Parathyroid adenoma (tissue), 2 donors: ENCODE measurements at regions not wholly inside any gene's neighbourhood (a gene's known extent, or its start where the extent isn't known, plus 50 kb on each side); places are given as distances from the start of the nearest gene placed in this dataset.

Experiments
- H2AFZ ChIP-seq: fragments of 300-600 bp; sonication (generic); one replicate; pipeline ENCODE4 v1.7.0; 2017; ENCODE audit warnings: antibody characterized with exemption, mild to moderate bottlenecking
- H3K27ac ChIP-seq: fragments of 300-600 bp; sonication (generic); one replicate; pipeline ENCODE4 v1.7.0; 2017
- H3K27me3 ChIP-seq: fragments of 300-600 bp; sonication (generic); one replicate; pipeline ENCODE4 v1.7.0; 2017; ENCODE audit warnings: low read length; ENCODE audit not compliant: control insufficient read depth, insufficient read depth
- H3K36me3 ChIP-seq: fragments of 300-600 bp; sonication (generic); one replicate; pipeline ENCODE4 v1.7.0; 2017; ENCODE audit warnings: low read length; ENCODE audit not compliant: control insufficient read depth, insufficient read depth
- H3K4me1 ChIP-seq: fragments of 300-600 bp; sonication (generic); one replicate; pipeline ENCODE4 v1.7.0; 2017; ENCODE audit warnings: control low read depth
- H3K4me2 ChIP-seq: fragments of 300-600 bp; sonication (generic); one replicate; pipeline ENCODE4 v1.7.0; 2017; ENCODE audit warnings: low read length
- H3K4me3 ChIP-seq: fragments of 300-600 bp; sonication (generic); one replicate; pipeline ENCODE4 v1.7.0; 2017; ENCODE audit warnings: low read depth, low read length
- H3K79me2 ChIP-seq: fragments of 300-600 bp; sonication (generic); one replicate; pipeline ENCODE4 v1.7.0; 2017; ENCODE audit warnings: control low read depth
- H3K9ac ChIP-seq: fragments of 300-600 bp; sonication (generic); one replicate; pipeline ENCODE4 v1.7.0; 2017; ENCODE audit warnings: mild to moderate bottlenecking
- H3K9me3 ChIP-seq: fragments of 300-600 bp; sonication (generic); one replicate; pipeline ENCODE4 v1.7.0; 2017; ENCODE audit warnings: low read length; ENCODE audit not compliant: control insufficient read depth
- CTCF ChIP-seq: fragments of 300-600 bp; sonication (generic); IDR thresholded peaks from one replicate; pipeline ENCODE4 v1.7.0; 2017; ENCODE audit warnings: antibody characterized with exemption, mild to moderate bottlenecking
- donor health status: primary hyperparathyroidism.

DNA sequence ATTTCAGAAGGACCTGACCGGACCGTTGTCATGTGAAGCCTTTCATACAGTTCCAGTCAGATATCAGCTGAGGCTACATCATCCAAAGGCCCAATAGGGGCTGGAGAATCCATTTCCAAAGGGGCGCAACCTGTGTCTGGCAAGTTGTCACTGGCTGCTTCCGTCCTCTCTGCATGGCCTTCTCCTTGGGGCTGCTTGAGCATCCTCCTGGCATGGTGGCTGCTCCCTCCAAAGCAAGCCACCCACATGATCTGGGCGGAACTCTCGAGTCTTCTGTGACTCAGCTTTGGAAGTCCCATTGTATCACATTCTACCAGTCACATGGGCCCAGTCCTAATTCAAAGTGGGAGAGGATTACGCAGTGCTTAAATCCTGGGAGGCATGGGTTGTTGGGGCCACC lies 207.0 kb upstream of the SHH start:
- Histone ChIP-seq H3K9me3 (no peaks in the 10 kb centered on the region), H3K79me2 (no peaks in the 10 kb centered on the region), H3K36me3 (no peaks in the 10 kb centered on the region), H3K27ac (no peak overlapping the region), H2AFZ (no peak overlapping the region), H3K4me1 (no peaks in the 10 kb centered on the region), H3K4me2 (no peak overlapping the region), H3K27me3 (no peaks in the 10 kb centered on the region), H3K4me3 (no peak overlapping the region), H3K9ac (no peak overlapping the region)
- TF ChIP-seq CTCF: no peak

DNA sequence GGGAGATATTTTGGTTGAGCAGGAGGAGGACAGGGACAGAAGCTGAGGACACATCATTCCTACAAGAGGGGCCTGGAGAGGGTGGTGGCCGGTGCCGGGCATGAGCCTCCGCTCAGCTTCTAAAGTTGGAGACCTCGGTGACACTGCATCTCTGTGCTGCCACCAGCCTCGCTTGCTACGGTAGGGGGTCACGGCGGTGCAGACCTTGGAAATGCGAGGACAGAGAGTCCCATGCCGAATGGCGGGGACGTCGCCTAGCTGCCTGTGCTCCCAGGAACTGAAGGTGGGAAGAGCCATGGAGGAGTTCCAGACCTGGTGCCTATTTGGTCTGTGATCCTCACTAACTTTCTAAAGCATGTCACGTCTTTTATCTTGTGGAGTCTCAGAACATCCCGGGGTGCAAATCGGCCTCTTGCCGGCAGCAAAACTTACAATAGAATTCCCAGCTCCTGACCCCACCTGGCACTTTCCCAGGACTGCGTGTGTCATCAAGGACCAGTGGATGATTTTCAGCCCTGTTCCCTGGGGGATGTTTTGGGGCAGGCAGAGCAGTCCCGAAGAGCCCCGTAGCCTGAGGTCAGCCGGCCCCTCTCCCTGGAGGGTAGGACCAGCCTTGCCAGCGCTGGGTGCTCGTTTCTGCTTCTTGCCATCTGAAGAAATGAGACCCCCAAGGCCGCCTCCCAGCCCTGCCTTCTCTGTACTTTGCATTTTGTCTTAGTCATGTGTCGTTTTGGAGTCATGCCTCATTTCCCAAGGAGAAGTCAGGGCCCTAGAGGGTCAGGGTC lies 205.8 kb upstream of the SHH start:
- no peaks in the 10 kb centered on the region for H3K9me3 ChIP-seq
- no peak overlapping the region for H2AFZ ChIP-seq
- no peaks in the 10 kb centered on the region for H3K79me2 ChIP-seq
- no peak overlapping the region for H3K9ac ChIP-seq
- H3K4me3 ChIP-seq: no peak overlapping the region
- no peaks in the 10 kb centered on the region for H3K36me3 ChIP-seq
- no peak for TF ChIP-seq CTCF
- no peak overlapping the region for H3K27ac ChIP-seq
- no peak overlapping the region for H3K4me2 ChIP-seq
- H3K27me3 ChIP-seq: no peaks in the 10 kb centered on the region
- H3K4me1 ChIP-seq: no peaks in the 10 kb centered on the region

- no peaks in the 10 kb centered on the region for H3K9me3 ChIP-seq
- TF ChIP-seq CTCF: no peak
- no peak overlapping the region for H3K27ac ChIP-seq
- H3K27me3 ChIP-seq: no peaks in the 10 kb centered on the region
- H3K4me2 ChIP-seq: no peak overlapping the region
- no peaks in the 10 kb centered on the region for H3K36me3 ChIP-seq
- H3K9ac ChIP-seq: no peak overlapping the region
- no peak overlapping the region for H3K4me3 ChIP-seq
- no peaks in the 10 kb centered on the region for H3K79me2 ChIP-seq
- no peak overlapping the region for H2AFZ ChIP-seq
- no peaks in the 10 kb centered on the region for H3K4me1 ChIP-seq
Measured at GRCh38 chr7:156017431-156017830, 205.2 kb upstream of the SHH start.

GRCh38 chr7:156015237-156016020 lies 203.2 kb upstream of the SHH start:
- Histone ChIP-seq H3K36me3 (no peaks in the 10 kb centered on the region), H3K4me2 (no peak overlapping the region), H3K4me3 (no peak overlapping the region), H3K4me1 (no peaks in the 10 kb centered on the region), H3K79me2 (no peaks in the 10 kb centered on the region), H3K27me3 (no peaks in the 10 kb centered on the region), H3K9me3 (no peaks in the 10 kb centered on the region), H2AFZ (no peak overlapping the region), H3K9ac (no peak overlapping the region), H3K27ac (no peak overlapping the region)
- TF ChIP-seq CTCF: no peak
